OCI-LY1 (cell line): ENCODE measurements at regions not wholly inside any gene's neighbourhood (a gene's known extent, or its start where the extent isn't known, plus 50 kb on each side); places are given as distances from the start of the nearest gene placed in this dataset.

Source experiments
- CTCF ChIP-seq: fragments of 200-600 bp; sonication (generic), shearing (Covaris generic); IDR thresholded peaks from 2 replicates; pipeline ENCODE4 v1.5.1; 2017; ENCODE audit warnings: mild to moderate bottlenecking, antibody characterized with exemption, low read length, moderate library complexity, mixed read lengths
- EZH2 ChIP-seq: fragments of 200-600 bp; sonication (generic), shearing (Covaris generic); IDR thresholded peaks from 2 replicates; pipeline ENCODE4 v1.8.0; 2017; ENCODE audit warnings: borderline replicate concordance, mixed run types, mild to moderate bottlenecking, antibody characterized with exemption, low read length, moderate library complexity, mixed read lengths

DNA sequence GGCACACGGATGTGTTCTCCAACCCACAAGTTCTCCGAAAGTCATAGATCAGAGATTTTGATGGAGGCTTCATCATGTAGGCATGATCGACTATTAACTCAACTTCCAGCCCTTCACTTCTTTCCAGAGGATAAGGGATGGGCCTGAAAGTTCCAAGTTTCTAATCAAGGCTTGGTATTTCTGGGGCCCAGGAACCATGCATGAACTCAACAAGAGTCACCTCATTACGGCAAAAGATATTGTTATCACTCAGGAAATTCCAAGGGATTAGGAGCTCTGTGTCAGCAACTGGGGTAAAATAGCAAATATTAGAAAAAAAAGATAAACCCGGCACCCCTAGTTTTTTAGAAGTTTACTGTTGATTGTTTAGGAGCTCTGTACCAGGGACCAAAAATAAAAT lies 240.1 kb upstream of the PPP1R2C start:
- no peak for TF ChIP-seq CTCF
- no peak for TF ChIP-seq EZH2
